NCI-H128 (cell line): ENCODE measurements at regions not wholly inside any gene's neighbourhood (a gene's known extent, or its start where the extent isn't known, plus 50 kb on each side); places are given as distances from the start of the nearest gene placed in this dataset.
"Not testable (repeated sequence)": the region's sequence is repeated elsewhere in the genome, so short reads cannot be mapped to it uniquely, and the experiment has no call there.

ENCODE experiments used
- DNase-seq: peaks from one replicate; lab custom pipeline; 2025; ENCODE audit not compliant: unreplicated experiment; lab: John Stamatoyannopoulos, UW

- no peak for DNase-seq
Observed at GRCh38 chr12:116360579-116361413, 83.3 kb upstream of the MED13L start.

GRCh38 chr12:116361414-116362223 is 84.1 kb upstream of the MED13L start:
- DNase-seq: peak; percentile 24

GRCh38 chr12:116365114-116365513 is 87.6 kb upstream of the MED13L start:
- DNase-seq: no peak

- no peak for DNase-seq
Observed at GRCh38 chr12:116365606-116366455, 88.3 kb upstream of the MED13L start.

GRCh38 chr12:116366456-116366776 is 88.9 kb upstream of the MED13L start:
- peak; percentile 32 for DNase-seq

GRCh38 chr12:116366824-116367223 is 89.3 kb upstream of the MED13L start:
- no peak for DNase-seq

GRCh38 chr12:116368196-116369194 is 91.0 kb upstream of the MED13L start:
- no peak for DNase-seq

- no peak for DNase-seq
Observed at GRCh38 chr12:116370004-116370404, 92.5 kb upstream of the MED13L start.

- DNase-seq: no peak
Observed at GRCh38 chr12:116370886-116371580, 93.5 kb upstream of the MED13L start.

GRCh38 chr12:116372815-116373214 is 95.3 kb upstream of the MED13L start:
- no peak for DNase-seq

GRCh38 chr12:116373572-116374206 is 96.2 kb upstream of the MED13L start:
- no peak for DNase-seq

GRCh38 chr12:116374207-116374606 is 96.7 kb upstream of the MED13L start:
- no peak for DNase-seq

GRCh38 chr12:116375278-116375842 is 97.9 kb upstream of the MED13L start:
- no peak for DNase-seq

- peak; percentile 12 for DNase-seq
Observed at GRCh38 chr12:116376354-116377193, 99.1 kb upstream of the MED13L start.

- not testable (repeated sequence) for DNase-seq
Observed at GRCh38 chr12:116377194-116377571, 99.7 kb upstream of the MED13L start.

GRCh38 chr12:116378002-116378401 is 100.5 kb upstream of the MED13L start:
- no peak for DNase-seq

GRCh38 chr12:116380108-116380507 is 102.6 kb upstream of the MED13L start:
- DNase-seq: no peak

- DNase-seq: not testable (repeated sequence)
Observed at GRCh38 chr12:116380740-116381139, 103.2 kb upstream of the MED13L start.
